GM10266 (cell line): ENCODE measurements at regions not wholly inside any gene's neighbourhood (a gene's known extent, or its start where the extent isn't known, plus 50 kb on each side); places are given as distances from the start of the nearest gene placed in this dataset.

Experiments used
- DNase-seq: peaks from one replicate; pipeline ENCODE4 v3.0.0; 2012; ENCODE audit errors: extremely low spot score
- TF ChIP-seq, protein P1 (sequence below): IDR thresholded peaks from 2 replicates; pipeline ENCODE4 v1.5.1; 2012; ENCODE audit warnings: mild to moderate bottlenecking, low read depth; ENCODE audit not compliant: control insufficient read depth, insufficient read depth; ENCODE audit errors: missing control alignments

DNA sequence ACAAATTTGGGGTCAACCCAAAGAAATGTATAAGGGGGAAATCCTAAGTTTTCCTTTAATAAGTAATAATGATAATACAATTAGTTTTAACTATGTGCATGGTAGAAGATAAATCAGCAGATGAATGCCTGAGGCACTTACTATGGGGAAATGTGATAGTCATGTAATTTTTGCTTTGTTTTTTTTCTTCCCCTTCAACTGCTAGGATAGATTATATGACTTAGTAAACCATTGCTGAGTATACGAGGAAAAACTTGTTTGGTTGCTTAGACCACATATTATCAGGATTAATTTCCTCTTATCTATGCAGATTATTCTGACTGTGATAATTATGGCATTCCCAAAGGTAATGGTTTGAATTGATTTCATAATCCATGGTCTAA, 181.1 kb downstream of the TGFB2 start:
- TF ChIP-seq, protein P1, sequence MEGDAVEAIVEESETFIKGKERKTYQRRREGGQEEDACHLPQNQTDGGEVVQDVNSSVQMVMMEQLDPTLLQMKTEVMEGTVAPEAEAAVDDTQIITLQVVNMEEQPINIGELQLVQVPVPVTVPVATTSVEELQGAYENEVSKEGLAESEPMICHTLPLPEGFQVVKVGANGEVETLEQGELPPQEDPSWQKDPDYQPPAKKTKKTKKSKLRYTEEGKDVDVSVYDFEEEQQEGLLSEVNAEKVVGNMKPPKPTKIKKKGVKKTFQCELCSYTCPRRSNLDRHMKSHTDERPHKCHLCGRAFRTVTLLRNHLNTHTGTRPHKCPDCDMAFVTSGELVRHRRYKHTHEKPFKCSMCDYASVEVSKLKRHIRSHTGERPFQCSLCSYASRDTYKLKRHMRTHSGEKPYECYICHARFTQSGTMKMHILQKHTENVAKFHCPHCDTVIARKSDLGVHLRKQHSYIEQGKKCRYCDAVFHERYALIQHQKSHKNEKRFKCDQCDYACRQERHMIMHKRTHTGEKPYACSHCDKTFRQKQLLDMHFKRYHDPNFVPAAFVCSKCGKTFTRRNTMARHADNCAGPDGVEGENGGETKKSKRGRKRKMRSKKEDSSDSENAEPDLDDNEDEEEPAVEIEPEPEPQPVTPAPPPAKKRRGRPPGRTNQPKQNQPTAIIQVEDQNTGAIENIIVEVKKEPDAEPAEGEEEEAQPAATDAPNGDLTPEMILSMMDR, result no peak
- no peak for DNase-seq

DNA sequence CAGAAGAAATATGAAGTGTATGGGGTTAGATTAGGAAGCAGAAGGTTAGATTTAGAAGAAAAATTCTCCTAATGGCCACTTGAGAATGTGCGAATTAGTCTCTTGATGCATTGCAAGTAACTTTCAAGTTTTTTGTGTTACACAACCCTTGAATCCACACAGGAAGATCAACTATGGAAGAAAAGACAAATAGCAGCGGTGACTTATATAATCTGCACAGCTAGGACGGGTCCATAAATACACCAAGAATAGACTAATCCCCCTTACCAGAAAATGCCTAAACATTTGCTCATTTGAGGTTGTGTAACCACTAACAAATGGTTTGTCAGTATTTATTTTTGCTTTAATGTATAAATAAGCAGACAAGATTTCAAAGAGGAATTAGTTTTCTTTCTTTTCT, 182.6 kb downstream of the TGFB2 start:
- no peak for DNase-seq
- TF ChIP-seq, protein P1, result no peak

DNA sequence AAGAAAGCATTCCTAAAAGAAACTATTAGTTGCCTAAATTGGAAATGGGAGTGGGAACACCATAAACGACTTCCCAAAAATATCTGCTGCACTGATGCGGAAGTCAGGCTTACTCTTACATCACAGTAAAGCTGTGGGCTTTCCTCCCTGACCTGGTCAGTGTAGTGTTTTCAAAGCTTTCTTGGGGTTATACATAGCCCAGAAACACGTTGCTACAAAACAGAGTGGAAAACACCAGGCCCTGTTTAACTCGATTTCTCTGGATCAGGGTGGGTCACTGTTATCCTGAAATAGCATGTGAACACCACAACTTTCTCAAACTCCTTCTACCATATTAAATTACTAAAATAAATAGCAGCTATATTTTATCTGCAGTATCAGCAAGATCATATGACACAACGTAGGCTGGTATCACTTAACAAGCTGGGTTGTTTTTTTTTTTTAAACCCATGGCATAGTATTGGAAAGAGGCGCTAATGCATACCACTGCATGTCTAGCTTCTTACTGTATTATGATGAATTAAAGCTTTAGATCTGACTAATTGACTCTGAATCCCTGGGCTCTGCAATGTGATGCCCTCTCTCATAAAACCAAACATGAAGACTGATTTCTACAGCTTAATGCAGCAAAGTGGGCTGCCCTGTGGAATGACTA, 184.6 kb downstream of the TGFB2 start:
- TF ChIP-seq, protein P1, result no peak
- DNase-seq, result no peak

DNA sequence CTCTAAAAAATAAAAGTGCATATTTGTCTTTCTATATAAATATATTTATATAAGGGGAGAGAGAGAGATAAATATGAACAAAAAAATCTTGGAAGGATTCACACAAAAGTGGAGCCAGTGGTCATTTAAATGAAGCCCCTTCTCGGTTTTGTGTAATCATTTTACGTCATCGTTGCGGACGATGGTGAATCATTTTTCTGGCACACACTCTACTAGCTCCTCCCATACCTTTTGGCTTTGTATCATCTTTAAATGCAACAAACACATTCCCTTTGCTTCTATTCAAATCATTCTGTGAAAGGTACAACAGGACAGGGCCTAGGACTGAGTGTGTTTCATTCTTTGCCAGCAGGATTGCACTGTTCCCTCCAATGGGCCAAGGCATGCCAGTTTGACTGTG, 186.8 kb downstream of the TGFB2 start:
- DNase-seq, result no peak
- TF ChIP-seq, protein P1, result no peak

DNA sequence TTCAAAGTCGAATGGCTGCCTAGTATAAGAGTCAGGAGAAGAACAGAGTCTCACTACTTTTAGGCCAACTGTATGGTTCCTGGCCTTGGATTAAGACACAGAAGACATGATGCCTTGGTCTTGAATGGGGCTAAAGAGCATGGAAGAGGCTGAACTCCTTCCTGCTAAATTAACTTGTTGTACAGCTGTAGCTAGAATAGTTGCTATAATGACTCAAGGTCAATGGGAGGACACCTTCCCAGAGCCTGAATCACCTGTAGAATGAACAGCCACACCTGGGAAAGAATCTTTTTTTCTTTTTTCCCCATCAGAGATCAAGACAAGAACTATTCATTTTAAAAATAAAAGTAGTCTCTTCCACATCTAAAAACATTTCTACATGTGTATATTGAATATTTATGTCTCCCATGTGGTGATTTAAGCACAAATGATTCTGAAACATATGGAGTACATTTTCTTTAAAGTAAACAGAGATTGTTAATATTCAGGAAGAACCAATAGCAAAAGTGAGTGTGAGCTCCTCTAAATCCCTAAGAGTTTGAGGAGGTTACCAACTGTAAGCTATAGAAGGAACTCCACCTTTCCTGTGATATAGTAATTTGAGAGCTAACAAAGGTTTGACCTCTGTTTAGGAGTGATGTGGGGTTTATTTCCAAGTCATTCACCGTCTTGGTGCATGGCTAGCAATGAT, 191.3 kb downstream of the TGFB2 start:
- DNase-seq, result no peak

DNA sequence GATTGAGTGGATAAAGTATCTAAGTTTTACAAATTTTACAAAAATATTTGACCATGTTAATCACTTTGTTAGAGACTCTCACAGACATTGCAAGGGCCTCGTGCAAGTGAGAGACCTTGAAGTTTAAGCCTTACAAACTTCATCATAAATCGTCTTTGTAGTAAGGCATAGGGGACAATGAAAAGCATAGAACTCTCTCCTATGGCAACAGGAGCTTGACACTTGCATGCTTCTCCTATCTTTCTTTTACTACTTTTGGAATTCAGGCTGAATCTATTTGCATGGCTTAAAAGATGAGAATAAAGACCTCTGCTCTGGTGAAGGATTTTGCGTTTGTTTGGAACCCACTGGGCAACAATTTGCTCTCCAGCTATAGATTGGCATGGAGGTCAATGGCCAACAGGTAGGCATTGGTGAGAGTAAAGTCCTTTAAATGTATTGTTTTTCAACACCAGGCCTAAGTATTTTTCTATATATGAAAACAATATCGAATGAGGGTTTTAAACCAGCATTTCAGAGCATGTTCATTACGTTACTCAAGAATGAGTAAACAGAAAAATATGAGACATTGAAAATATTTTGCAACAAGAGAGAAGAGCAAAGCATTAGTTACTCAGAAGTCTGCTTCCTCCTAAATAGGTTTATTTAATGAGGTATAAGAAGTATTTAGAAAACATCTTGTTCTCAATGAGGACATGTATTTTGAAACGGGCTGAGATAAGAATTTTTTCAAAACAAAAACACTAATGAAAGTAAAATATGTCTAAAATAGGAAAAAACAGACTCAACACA, 192.2 kb downstream of the TGFB2 start:
- no peak for DNase-seq
- TF ChIP-seq, protein P1, result no peak

More for the DNA sequence above, 191.3 kb downstream of the TGFB2 start:
- TF ChIP-seq, protein P1, result no peak

DNA sequence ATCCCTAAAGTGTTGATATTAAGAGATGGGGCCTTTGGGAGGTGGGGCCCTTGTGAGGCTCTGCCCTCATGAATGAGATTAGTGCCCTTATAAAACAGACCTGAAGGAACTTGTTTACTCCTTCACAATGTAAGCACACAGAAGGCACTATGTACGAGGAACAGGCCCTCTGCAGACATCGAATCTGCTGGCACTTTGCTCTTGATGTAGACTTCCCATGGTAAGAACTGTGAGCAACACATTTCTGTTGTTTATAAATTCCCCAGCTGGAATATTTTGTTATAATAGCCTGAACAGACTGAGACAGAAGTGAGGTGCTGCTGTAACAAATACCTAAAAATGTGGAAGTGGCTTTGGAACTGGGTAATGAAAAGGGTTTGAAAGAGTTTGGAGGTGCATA, 193.2 kb downstream of the TGFB2 start:
- no peak for DNase-seq
- TF ChIP-seq, protein P1, result no peak
